HG02642 (cell line): ENCODE measurements at regions not wholly inside any gene's neighbourhood (a gene's known extent, or its start where the extent isn't known, plus 50 kb on each side); places are given as distances from the start of the nearest gene placed in this dataset.
"Not testable (repeated sequence)": the region's sequence is repeated elsewhere in the genome, so short reads cannot be mapped to it uniquely, and the experiment has no call there.

Source experiments
- ATAC-seq: cut with Tn5 transposase; IDR thresholded peaks from one replicate; pipeline ENCODE4 v1.9.1; 2021; ENCODE audit warnings: mild to moderate bottlenecking; ENCODE audit not compliant: unreplicated experiment, poor library complexity

DNA sequence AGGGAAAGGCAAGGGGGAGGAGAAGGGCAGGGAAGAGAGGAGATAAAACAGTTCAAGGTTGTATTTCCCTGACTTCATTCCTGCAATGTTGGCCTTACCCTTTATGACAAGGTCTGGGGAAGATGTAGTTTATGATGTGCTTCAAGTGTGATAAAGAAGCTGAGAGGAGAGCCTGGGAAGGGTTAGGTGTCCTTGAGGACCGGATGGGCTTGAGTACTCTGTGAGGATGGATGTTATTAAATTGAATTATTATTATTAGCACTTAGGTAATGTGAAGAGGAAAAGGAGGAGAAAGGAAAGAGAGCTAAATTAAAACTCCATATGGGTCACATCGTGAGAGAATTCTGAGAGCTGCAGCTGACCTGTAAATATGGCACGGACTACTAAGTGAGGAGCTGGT is 719.4 kb upstream of the CELF4 start:
- ATAC-seq = no peak

DNA sequence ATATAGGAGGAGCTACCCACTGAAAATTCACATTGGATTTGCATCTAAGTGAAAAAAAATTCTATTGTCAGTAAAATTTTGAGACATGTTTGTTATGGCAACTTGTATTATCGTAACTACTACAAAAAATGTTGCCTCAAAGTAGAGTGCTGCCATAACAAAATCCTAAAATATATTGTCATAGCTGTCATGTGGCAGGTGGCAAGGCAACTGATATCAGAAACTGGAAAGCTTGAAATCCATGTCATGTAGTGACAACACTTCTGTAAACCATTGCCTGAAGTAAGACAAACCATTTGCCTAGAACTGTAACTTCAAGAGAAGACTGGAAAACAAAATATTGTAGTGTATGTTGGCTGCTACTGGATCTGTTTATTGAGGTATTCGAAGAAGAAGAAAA is 697.5 kb upstream of the CELF4 start:
- ATAC-seq = no peak

DNA sequence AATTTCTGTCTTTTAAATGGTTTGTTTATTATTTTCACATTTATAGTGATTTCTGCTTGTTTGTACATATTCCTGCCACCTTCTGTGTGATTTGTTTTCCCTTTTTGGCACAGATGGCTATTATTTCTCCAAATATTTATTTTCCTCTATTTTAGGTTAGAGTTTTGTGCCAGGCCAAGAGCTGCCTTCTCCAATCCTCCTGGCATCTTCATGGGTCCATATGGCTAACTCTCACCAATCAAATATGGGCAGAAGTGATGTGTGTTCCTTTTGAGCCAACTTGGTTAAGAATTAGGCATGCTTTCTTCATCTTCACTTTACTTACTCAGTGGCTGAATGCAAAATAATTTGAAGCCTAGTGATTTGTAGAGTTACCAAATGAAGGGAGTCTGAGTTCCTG is 697.1 kb upstream of the CELF4 start:
- ATAC-seq = no peak

DNA sequence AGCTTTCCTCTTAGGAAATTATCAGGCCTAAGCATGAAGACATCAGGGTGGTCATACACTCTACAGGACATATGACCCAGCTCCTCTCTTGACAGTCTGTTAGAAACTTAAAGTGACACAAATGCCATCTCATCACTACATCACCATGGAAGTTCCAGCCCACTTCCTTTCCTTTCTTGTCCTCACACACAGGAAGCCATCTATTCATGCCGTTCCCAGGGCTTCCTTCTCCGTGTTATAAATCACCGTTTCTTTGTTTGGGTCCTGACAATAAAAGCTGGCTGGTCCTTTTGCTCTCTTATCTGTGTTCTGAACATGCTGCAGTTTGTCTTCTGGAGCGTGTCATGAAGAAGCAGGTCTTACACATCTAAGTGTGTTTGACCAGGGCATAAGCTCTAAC is 692.1 kb upstream of the CELF4 start:
- ATAC-seq = no peak

DNA sequence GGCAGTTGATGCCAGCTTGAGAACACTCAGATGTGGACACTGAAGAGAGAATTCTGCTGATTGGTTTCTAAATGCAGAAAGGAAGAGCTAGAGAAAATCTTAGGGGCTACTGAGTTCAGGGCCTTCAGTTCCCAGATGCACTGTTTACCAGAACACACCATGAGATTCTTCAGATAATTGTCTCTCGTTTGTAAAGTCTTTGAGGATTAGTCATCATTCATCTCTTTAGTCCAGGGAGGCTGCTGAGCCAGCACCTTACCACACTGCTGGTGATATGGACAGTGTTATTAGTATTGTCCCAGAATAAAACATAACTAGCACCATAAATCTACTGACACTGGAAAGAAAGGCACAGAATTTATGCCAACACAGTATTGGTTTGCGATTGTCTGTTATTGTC is 690.8 kb upstream of the CELF4 start:
- no peak for ATAC-seq

DNA sequence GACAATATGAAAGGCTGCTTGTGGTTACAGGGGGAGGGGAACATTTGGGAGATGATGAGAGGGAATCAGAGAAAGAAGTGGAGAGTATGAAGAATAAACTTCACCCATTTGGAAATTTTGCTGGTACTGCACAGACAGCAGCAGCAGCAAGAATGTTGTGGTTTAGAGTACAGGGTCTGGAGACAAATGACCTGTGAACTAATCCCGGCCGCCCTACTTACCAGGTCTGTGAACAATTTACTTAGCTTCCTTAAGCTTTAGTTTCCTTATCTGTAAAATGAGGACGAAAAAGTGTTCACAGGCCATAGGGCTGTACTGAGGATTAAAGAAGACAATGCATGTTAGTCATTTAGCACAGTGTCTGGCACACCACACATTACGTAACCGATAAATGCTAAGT is 685.4 kb upstream of the CELF4 start:
- no peak for ATAC-seq

DNA sequence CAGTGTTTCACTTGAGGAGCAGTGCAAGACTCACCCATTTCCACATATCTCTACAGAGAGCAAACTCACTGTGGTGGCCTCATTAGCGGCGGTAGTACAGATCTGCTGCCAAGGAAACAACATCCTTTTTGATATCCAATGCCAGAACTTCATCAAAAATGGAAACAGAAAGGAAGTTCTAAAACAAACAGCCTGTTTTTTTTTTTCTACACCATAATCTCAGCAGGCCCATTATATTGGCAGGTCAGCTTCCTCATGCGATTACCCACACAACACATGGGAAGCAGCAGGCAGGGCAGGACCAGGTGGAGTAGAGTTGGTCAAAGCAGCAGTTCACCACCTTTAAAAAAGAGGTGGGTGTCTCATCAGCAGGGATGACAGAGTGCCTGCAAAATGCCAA is 678.9 kb upstream of the CELF4 start:
- ATAC-seq = no peak

DNA sequence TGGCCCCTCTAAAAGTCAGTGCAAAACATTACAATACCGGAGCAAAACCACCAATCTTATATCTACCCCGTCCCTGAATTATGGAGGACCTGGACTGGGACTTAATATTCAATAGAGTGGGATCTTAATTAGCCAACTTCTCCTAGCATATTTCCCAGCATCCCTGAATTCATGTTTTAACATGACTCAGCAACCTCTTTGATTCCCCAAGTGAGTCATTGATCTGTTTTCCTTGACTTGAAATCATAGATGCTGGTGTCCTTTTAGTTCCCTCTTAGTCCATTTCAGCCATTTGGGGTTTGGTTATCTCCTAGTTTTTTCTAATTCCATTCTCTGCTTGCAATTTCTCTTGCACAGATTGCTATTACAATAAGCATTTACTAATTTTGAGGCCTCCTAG is 677.7 kb upstream of the CELF4 start:
- ATAC-seq = no peak

DNA sequence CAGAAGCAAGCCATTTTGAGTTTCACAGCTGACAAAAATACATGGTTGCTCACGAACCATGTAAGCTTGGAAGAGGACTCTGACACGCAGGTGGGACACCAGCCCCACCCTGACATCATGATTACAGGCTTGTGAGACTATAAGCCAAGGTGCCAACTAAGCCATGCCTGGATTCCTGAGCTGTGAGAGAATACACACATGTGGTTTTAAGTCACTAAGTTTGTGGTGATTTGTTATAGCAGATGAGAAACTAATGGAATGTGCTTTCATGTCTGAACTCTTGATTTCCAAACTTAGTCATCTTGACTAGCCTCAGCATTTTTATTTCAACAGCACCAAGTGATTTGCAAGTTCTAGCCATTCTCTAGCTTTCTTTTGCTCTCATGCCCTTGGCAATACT is 676.1 kb upstream of the CELF4 start:
- no peak for ATAC-seq

DNA sequence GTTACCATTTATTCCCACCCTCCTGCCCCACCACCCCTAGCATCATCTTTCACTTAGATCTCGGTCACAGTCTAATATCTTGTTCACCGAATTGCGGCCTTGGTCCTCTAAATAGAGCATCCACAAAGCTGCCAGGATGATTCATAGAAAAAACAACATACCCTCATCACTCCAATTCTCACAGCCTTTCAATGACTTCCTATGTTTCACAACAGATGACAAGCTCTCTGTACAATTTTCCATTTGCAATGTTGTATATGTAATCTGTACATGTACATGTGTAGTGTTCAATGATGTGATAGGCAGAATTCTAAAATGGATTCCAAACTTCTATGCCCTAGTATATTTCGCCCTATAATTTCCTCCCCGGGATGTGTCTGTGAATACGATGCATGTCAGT is 675.6 kb upstream of the CELF4 start:
- no peak for ATAC-seq

DNA sequence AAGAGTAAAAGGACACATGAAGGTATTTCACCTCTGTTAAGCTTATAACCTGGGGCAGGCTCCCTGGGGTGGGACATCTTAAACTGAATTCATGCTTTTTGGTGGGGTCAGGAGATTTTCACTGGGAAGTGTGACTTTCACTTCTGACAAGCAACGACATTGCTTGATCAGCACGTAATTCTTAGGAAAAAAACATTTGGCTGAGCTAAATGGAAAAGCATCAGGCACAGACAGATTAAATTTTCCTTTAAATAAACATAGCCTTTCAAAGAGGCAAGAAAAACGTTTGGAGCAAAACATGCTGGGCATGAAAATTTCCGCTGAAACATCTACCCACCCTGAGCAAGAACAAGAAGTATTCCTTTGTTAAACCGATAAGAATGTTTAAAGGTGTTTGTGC is 674.0 kb upstream of the CELF4 start:
- no peak for ATAC-seq

DNA sequence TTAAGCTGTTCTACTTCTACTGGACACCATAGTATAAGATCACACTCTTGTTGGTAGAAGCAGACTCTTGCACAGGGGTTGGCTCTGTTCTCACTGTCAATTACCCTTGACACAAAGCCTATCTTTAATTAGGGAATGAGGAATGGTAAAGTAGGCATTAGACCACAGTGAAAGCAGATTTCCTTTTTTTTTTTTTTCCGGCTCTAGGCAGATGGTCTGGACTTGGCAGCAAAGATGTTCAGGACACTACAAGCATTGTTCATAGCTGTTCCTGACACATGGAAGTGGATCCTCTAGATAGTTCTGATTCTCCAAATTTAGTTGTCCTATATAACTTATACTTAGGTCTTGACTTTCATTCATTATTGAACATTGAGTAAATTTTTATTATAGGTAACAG is 672.2 kb upstream of the CELF4 start:
- no peak for ATAC-seq

DNA sequence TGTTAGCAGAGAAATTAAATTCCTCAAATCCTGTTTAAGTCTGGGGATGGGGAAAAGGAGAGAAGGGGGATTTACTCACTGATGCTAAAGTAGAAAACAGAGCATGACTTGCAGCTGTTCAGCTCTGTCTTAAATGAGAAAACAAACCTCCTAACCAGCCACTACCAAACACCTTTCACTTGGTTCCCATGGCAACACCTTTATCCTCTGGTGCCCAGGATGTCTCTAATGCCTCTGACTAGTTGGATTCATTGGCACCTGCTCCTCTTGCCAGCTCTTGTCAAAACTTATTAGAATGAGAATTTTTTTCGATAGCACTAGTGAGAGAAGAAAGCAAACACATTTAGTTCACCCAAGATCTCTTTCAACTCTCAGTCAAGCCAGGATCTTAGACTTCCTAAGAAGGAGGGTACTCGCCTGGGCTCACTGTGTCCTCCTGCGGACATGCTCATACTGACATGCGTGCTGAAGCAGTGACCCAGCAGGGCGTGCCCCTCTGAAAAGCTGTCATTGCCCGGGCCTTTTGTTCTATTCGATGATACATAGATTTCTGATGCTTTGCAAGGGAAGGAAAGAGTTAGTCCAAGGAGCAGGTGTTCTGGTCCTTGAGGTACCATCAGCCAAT is 656.0 kb upstream of the CELF4 start:
- no peak for ATAC-seq

DNA sequence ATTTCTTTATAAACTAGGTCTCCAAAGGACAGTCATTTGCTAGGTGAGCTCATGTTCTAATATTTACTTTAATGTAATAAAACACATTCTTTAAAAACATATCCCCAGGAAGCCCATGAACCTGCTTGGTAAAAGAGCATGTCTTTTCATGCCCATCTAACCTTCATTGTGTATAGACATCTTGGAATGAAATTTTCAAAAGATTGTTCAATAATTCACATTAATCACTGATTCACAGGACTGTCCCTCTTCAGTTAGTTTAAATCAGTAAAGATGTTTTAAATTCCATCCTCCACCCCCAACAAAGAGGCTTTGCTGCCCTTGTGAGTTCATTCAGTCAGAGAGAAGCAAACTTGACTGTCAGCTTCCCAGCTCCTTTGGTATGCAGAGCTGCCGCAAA is 633.4 kb upstream of the CELF4 start:
- no peak for ATAC-seq

DNA sequence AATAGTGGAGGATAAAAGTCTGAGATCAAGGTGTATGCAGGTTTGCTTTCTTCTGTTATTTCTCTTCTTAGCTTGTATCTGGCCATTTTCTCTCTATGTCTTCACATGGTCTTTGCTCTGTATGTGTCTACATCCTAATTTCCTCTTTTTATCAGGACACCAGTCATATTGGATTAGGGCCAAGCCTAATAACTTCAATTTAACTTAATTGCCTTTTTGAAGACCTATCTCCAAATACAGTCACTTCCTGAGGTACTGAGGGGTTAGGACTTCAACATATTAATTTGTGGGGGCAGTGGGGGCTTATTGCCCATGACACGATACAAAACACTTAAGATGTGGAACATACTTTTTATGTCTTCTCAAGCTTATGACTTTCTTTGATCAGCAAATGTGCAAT is 632.9 kb upstream of the CELF4 start:
- no peak for ATAC-seq

DNA sequence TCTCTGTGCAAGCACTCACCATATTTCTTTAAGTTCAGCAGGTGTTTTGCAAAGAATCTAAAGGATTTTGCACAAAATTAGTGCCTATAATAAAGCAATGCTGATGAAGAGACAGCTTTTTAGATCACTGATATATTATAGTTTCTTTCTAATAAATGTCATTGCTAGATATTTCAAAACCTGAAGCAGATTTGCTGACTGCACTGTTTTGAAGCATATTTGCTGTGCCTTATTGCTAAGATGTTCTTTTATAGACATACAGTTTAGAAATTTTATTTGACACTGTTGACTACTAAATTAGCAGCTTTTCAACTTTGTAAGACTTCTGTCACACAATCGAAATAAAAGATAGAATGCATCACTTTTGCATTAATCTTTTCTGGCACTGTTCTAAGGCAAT is 620.9 kb upstream of the CELF4 start:
- no peak for ATAC-seq

DNA sequence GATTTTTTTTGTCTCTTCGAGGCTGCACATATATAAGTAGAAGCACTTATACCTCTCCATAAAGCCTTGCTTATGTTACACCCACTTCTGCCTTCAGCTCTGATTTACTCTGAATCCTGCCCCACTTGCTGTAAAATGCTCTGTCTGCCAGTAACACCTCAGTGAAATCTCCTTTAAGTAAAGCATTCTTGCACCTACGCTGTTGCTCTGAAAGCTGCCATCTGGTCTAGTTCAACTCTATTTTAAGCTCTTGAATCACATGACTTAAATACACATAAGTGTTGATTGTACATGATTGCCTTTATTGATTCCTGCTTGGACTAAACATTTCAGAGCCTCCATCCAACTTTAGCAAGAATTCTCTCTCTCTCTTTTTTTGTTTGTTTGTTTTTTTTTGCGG is 609.0 kb upstream of the CELF4 start:
- no peak for ATAC-seq

DNA sequence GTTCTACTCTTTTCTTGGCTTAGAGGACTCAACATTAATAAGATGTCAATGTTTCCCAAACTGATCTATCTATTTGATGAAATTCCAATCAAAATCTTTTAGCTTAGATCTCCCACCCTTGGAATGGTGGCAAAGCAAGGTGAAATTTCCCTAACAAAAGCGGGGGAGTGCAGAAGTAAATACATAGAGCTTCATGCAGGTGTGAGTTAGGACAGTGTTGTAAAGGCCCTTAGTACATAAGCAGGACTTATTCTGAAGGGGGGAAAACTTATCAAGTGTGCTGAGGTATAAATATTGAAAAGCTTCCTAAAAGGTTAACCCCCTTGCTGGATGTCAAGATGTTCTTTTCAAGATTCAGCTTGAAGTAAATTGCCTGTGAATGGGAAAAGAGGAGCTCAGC is 608.6 kb upstream of the CELF4 start:
- no peak for ATAC-seq

DNA sequence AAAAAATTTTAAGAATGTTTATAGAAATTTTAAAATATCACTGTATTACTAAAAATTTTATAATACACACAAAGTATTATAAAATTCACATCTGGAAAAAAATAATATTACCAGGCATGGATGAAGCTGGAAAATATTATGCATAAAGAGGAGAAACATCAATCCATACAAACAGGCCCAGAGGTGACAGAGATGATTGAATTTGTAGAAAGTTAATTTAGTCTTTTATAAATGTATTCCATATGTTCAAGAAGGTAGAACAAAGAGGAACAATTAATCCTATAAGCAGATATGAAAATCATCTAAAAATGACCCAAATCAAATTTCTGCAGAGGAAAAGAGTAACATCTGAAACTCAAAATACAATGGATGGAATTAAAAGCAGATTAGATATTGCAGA is 605.2 kb upstream of the CELF4 start:
- no peak for ATAC-seq

DNA sequence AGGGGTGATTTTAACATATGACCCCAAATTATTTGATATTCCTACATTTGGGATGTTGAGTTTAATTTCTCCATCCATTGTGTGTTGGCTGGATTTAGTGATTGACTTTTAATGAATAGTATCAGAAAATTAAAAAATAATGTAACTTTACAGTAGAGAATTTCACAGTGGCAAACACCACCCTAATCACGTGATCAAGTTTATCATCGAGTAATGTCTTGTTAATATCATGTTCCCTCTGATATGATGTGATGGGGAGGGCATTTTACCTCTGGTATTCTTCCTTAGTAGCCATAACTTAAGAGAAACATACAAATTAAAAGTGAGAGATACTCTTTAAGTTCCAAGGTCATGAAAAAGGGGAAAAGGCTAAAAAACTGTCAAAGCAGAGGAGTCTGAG is 602.0 kb upstream of the CELF4 start:
- ATAC-seq = no peak

DNA sequence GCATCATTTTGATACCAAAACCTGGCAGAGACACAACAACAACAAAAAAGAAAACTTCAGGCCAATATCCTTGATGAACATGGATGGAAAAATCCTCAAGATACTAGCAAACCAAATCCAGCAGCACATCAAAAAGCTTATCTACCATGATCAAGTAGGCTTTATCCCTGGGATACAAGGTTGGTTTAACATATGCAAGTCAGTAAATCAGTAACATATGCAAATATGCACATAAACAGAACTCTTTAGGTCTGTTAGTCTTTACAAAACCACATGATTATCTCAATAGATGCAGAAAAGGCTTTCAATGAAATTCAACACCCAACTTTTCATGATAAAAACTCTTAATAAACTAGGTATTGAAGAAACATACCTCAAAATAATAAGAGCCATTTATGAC is 587.5 kb upstream of the CELF4 start:
- not testable (repeated sequence) for ATAC-seq

DNA sequence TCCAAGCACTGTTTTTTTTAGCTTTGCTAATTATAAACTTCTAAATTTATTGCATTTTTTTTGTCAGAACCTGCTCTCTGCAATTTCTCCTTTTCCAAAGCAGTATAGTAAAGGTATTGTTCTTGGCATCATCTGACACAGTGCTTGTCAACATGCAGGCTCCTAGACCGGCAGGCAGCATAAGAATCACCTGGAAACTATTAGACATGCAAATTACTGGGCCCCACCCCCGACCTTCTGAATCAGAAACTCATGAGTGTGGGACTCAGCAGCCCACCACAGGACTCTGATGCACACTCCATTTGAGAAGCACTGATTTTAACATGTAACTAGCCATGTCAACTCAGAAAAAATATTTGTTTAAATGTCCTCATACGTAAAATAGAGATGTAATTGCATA is 551.1 kb upstream of the CELF4 start:
- ATAC-seq = no peak

DNA sequence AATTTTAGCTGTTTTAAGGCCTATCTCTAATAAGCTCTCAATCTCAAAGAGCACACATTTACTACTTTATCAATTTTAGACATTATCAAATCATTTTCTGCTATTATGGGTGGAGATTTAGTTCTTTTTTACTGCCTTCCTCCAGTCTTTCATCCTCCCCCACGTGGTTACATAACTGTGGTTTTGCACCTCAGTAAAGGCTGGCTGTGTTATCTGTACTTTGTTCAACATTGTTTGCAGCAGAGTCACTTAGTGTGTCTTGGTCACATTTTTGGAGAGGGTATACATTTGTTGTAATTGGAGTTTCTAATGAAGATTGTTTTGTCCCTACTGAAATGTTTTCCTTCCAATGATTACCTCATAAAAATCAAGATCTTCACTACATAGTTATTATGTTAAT is 549.6 kb upstream of the CELF4 start:
- ATAC-seq = no peak
